OCI-LY1 (cell line): ENCODE measurements at regions not wholly inside any gene's neighbourhood (a gene's known extent, or its start where the extent isn't known, plus 50 kb on each side); places are given as distances from the start of the nearest gene placed in this dataset.

Experiments used
- H2AFZ ChIP-seq: fragments of 200-600 bp; sonication (generic), shearing (Covaris generic); 2 replicates; pipeline ENCODE4 v1.6.0; 2014; ENCODE audit warnings: antibody characterized with exemption, mild to moderate bottlenecking, low read length
- H3F3A ChIP-seq: fragments of 200-600 bp; sonication (generic), shearing (Covaris generic); 2 replicates; pipeline ENCODE4 v1.6.0; 2014; ENCODE audit warnings: mild to moderate bottlenecking, antibody characterized with exemption, low read length, moderate library complexity; ENCODE audit not compliant: insufficient read depth
- H3K27ac ChIP-seq: fragments of 200-600 bp; sonication (generic); 2 replicates; pipeline ENCODE4 v1.5.1; 2014; ENCODE audit warnings: low read length, mixed run types, mild to moderate bottlenecking, low read depth; ENCODE audit not compliant: poor library complexity, severe bottlenecking
- H3K27me3 ChIP-seq: fragments of 200-600 bp; sonication (generic); 2 replicates; pipeline ENCODE4 v1.6.0; 2014; ENCODE audit warnings: antibody characterized with exemption, mild to moderate bottlenecking, low read length, moderate library complexity; ENCODE audit not compliant: insufficient read depth
- H3K36me3 ChIP-seq: fragments of 200-600 bp; sonication (generic); 2 replicates; pipeline ENCODE4 v1.6.1; 2014; ENCODE audit warnings: mild to moderate bottlenecking, antibody characterized with exemption, low read length, moderate library complexity, mixed read lengths; ENCODE audit not compliant: insufficient read depth
- H3K4me1 ChIP-seq: fragments of 200-600 bp; sonication (generic); 2 replicates; pipeline ENCODE4 v1.5.1; 2014; ENCODE audit warnings: mild to moderate bottlenecking, low read length, moderate library complexity; ENCODE audit not compliant: insufficient read depth, severe bottlenecking
- H3K4me2 ChIP-seq: fragments of 200-600 bp; sonication (generic), shearing (Covaris generic); 2 replicates; pipeline ENCODE4 v1.6.1; 2014; ENCODE audit warnings: low read length
- H3K4me3 ChIP-seq: fragments of 200-600 bp; sonication (generic); 2 replicates; pipeline ENCODE4 v1.5.1; 2014; ENCODE audit warnings: low read length, low read depth, mild to moderate bottlenecking, mixed read lengths; ENCODE audit not compliant: poor library complexity, severe bottlenecking
- H3K79me2 ChIP-seq: fragments of 200-600 bp; shearing (Covaris generic); 2 replicates; pipeline ENCODE4 v1.6.1; 2016; ENCODE audit warnings: mixed run types, low read length, mixed read lengths; ENCODE audit not compliant: insufficient read depth
- H3K9ac ChIP-seq: fragments of 200-600 bp; sonication (generic), shearing (Covaris generic); 2 replicates; pipeline ENCODE4 v1.6.1; 2014; ENCODE audit warnings: mild to moderate bottlenecking, low read length, mixed read lengths
- H3K9me2 ChIP-seq: fragments of 200-600 bp; sonication (generic), shearing (Covaris generic); 2 replicates; pipeline ENCODE4 v1.6.1; 2014; ENCODE audit warnings: low read depth, mild to moderate bottlenecking, low read length, mixed read lengths
- H3K9me3 ChIP-seq: fragments of 200-600 bp; shearing (Covaris generic); 2 replicates; pipeline ENCODE4 v1.6.1; 2014; ENCODE audit warnings: low read length, mixed read lengths
- H4K20me1 ChIP-seq: fragments of 200-600 bp; sonication (generic), shearing (Covaris generic); 2 replicates; pipeline ENCODE4 v1.6.0; 2016; ENCODE audit warnings: mild to moderate bottlenecking, low read length; ENCODE audit not compliant: insufficient read depth
- EZH2 ChIP-seq: fragments of 200-600 bp; sonication (generic), shearing (Covaris generic); IDR thresholded peaks from 2 replicates; pipeline ENCODE4 v1.8.0; 2017; ENCODE audit warnings: borderline replicate concordance, mixed run types, mild to moderate bottlenecking, antibody characterized with exemption, low read length, moderate library complexity, mixed read lengths
- TF ChIP-seq, protein P1 (sequence below): fragments of 200-600 bp; sonication (generic), shearing (Covaris generic); IDR thresholded peaks from 2 replicates; pipeline ENCODE4 v1.5.1; 2017; ENCODE audit warnings: mild to moderate bottlenecking, antibody characterized with exemption, low read length, moderate library complexity, mixed read lengths

DNA sequence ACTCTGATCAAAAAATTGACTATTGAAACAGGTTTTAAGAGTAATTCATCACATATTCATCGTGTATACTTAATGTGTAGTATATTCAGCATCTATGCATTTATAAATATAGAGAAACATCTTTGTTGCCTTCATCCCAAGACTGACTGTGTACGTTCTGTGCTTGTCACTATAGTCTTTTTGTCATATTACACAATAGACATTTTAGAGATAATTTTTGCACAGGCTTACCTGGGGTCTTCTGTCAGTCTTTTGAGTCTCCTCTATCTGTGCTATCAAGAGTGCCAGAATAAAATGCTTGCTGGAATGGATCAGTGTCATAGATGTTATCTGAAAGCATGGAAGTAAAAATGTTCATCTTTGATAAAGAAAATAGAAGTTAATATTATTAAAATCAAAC, 1047.7 kb upstream of the NRXN1 start:
- TF ChIP-seq EZH2 = no peak
- TF ChIP-seq, protein P1, sequence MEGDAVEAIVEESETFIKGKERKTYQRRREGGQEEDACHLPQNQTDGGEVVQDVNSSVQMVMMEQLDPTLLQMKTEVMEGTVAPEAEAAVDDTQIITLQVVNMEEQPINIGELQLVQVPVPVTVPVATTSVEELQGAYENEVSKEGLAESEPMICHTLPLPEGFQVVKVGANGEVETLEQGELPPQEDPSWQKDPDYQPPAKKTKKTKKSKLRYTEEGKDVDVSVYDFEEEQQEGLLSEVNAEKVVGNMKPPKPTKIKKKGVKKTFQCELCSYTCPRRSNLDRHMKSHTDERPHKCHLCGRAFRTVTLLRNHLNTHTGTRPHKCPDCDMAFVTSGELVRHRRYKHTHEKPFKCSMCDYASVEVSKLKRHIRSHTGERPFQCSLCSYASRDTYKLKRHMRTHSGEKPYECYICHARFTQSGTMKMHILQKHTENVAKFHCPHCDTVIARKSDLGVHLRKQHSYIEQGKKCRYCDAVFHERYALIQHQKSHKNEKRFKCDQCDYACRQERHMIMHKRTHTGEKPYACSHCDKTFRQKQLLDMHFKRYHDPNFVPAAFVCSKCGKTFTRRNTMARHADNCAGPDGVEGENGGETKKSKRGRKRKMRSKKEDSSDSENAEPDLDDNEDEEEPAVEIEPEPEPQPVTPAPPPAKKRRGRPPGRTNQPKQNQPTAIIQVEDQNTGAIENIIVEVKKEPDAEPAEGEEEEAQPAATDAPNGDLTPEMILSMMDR = no peak
- Histone ChIP-seq H3K27ac (no peak overlapping the region), H3F3A (no peaks in the 10 kb centered on the region), H3K4me2 (no peak overlapping the region), H3K9ac (no peak overlapping the region), H3K79me2 (no peaks in the 10 kb centered on the region), H3K36me3 (no peaks in the 10 kb centered on the region), H3K4me1 (peaks cover 11% of the 10 kb centered on the region), H4K20me1 (no peaks in the 10 kb centered on the region), H3K9me2 (no peaks in the 10 kb centered on the region), H3K27me3 (no peaks in the 10 kb centered on the region), H3K9me3 (no peaks in the 10 kb centered on the region), H2AFZ (no peak overlapping the region), H3K4me3 (no peak overlapping the region)

DNA sequence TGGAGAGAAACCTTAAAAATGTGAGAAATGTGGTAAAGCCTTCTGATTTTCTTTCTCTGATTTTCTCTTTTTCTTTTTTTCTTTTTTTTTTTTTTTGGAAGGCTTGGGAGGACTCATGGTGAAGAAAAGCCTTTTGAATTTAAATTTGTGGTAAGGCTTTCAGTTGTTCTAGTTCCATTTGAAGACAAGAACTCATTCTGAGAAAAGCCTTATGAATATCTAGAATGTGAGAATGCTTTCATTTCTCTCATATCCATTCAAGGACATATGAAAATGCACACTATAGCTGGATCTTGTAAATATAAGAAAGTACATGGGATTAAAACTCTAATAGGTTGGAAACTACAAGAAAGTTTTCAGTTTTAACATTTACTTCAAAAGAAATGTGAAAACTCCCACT, 1045.2 kb upstream of the NRXN1 start:
- no peak overlapping the region for H3K4me3 ChIP-seq
- no peaks in the 10 kb centered on the region for H4K20me1 ChIP-seq
- no peaks in the 10 kb centered on the region for H3K9me3 ChIP-seq
- H3K9ac ChIP-seq = no peak overlapping the region
- no peaks in the 10 kb centered on the region for H3K9me2 ChIP-seq
- H3K4me1 ChIP-seq = peaks cover 23% of the 10 kb centered on the region
- H3K27ac ChIP-seq = no peak overlapping the region
- no peak overlapping the region for H3K4me2 ChIP-seq
- no peaks in the 10 kb centered on the region for H3K79me2 ChIP-seq
- no peaks in the 10 kb centered on the region for H3K36me3 ChIP-seq
- no peaks in the 10 kb centered on the region for H3F3A ChIP-seq
- no peak overlapping the region for H2AFZ ChIP-seq
- no peak for TF ChIP-seq EZH2
- TF ChIP-seq, protein P1 = no peak
- no peaks in the 10 kb centered on the region for H3K27me3 ChIP-seq

GRCh38 chr2:52074130-52074719, 1042.3 kb upstream of the NRXN1 start:
- Histone ChIP-seq H3K9me3 (no peaks in the 10 kb centered on the region), H3K9ac (no peak overlapping the region), H4K20me1 (no peaks in the 10 kb centered on the region), H3K27me3 (no peaks in the 10 kb centered on the region), H3K4me3 (no peak overlapping the region), H3K4me2 (peak overlapping the region; percentile 5; the same call in 1 of the 2 replicates), H3K79me2 (no peaks in the 10 kb centered on the region), H3K4me1 (peaks cover 23% of the 10 kb centered on the region), H3K36me3 (no peaks in the 10 kb centered on the region), H3F3A (no peaks in the 10 kb centered on the region), H3K9me2 (no peaks in the 10 kb centered on the region), H3K27ac (peak overlapping the region; percentile 77), H2AFZ (peak overlapping the region; percentile 74; the same call in 1 of the 2 replicates)
- TF ChIP-seq, protein P1 = no peak
- TF ChIP-seq EZH2 = no peak
